AG09309 (cell line): ENCODE measurements at regions not wholly inside any gene's neighbourhood (a gene's known extent, or its start where the extent isn't known, plus 50 kb on each side); places are given as distances from the start of the nearest gene placed in this dataset.
"Not testable (repeated sequence)": the region's sequence is repeated elsewhere in the genome, so short reads cannot be mapped to it uniquely, and the experiment has no call there.

Experiments used
- DNase-seq: peaks from one replicate; pipeline ENCODE4 v3.0.0-alpha.2; 2010; ENCODE audit warnings: low read depth
- H3K4me3 ChIP-seq: 2 replicates; pipeline ENCODE4 v1.5.1; 2011; ENCODE audit warnings: mild to moderate bottlenecking, low read depth, low read length, moderate library complexity; ENCODE audit not compliant: control insufficient read depth
- CTCF ChIP-seq: IDR thresholded peaks from 2 replicates; pipeline ENCODE4 v1.5.1; 2011; ENCODE audit warnings: mild to moderate bottlenecking, low read depth, low read length, inconsistent platforms; ENCODE audit not compliant: insufficient read depth, control insufficient read depth; ENCODE audit errors: missing control alignments

GRCh38 chr1:55867304-55867843 is 652.2 kb upstream of the USP24 start:
- no peak overlapping the region for H3K4me3 ChIP-seq
- no peak for DNase-seq
- no peak for TF ChIP-seq CTCF

- not testable (repeated sequence) for DNase-seq, H3K4me3 ChIP-seq
These were observed 650.6 kb upstream of the USP24 start for GRCh38 chr1:55865778-55866177.

GRCh38 chr1:55864251-55864650 is 649.1 kb upstream of the USP24 start:
- no peak overlapping the region for H3K4me3 ChIP-seq
- no peak for DNase-seq
- TF ChIP-seq CTCF: no peak

- no peak for TF ChIP-seq CTCF
These were observed 646.6 kb upstream of the USP24 start for GRCh38 chr1:55861676-55862340.

GRCh38 chr1:55860798-55861519 is 645.8 kb upstream of the USP24 start:
- DNase-seq: no peak
- no peak overlapping the region for H3K4me3 ChIP-seq
- TF ChIP-seq CTCF: no peak

More at GRCh38 chr1:55861676-55862340, 646.6 kb upstream of the USP24 start:
- no peak for DNase-seq
- H3K4me3 ChIP-seq: no peak overlapping the region

- no peak for TF ChIP-seq CTCF
- H3K4me3 ChIP-seq: no peak overlapping the region
- DNase-seq: no peak
These were observed 645.2 kb upstream of the USP24 start for GRCh38 chr1:55860326-55860725.

GRCh38 chr1:55854911-55855310 is 639.7 kb upstream of the USP24 start:
- TF ChIP-seq CTCF: no peak
- DNase-seq: peak; percentile 37
- no peak overlapping the region for H3K4me3 ChIP-seq
